Stimulated activated CD4-positive, alpha-beta T cell treated with anti-CD3 and anti-CD28 coated beads, Interleukin-4, amount 100 ng/mL, for 24 hours (primary cell): ENCODE measurements at regions not wholly inside any gene's neighbourhood (a gene's known extent, or its start where the extent isn't known, plus 50 kb on each side); places are given as distances from the start of the nearest gene placed in this dataset.
"Not testable (repeated sequence)": the region's sequence is repeated elsewhere in the genome, so short reads cannot be mapped to it uniquely, and the experiment has no call there.

ENCODE experiments used
- DNase-seq: peaks from one replicate; pipeline ENCODE4 v3.0.0-alpha.2; 2020

- no peak for DNase-seq
Measured at GRCh38 chr9:102355982-102356381, 617.5 kb upstream of the GRIN3A start.

GRCh38 chr9:102354041-102354440, 615.6 kb upstream of the GRIN3A start:
- no peak for DNase-seq

GRCh38 chr9:102337471-102337870, 599.0 kb upstream of the GRIN3A start:
- DNase-seq = not testable (repeated sequence)

DNA sequence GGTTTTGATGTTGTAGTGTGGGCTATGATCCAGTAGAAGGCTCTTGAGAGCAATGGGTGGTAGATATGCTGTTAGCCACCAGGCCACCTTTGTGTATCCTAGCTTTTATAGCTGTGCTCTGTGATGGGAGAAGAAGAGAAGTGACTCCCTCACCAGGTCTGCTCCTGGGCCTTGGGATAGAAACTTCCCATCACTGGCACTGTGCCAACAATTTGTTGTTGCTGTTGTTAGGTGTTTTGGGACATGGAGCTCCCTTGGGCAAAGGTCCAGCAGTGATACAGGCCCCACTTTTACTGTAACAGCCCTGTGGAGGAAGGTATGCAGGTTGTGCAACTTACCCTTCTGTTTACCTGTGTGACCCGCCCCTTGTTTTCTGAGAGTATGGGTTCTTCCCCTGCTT, 570.9 kb upstream of the GRIN3A start:
- no peak for DNase-seq

- no peak for DNase-seq
Measured at GRCh38 chr9:102295188-102295587, 556.7 kb upstream of the GRIN3A start.

GRCh38 chr9:102273952-102274351, 535.5 kb upstream of the GRIN3A start:
- DNase-seq = no peak

GRCh38 chr9:102253099-102253498, 514.7 kb upstream of the GRIN3A start:
- no peak for DNase-seq

DNA sequence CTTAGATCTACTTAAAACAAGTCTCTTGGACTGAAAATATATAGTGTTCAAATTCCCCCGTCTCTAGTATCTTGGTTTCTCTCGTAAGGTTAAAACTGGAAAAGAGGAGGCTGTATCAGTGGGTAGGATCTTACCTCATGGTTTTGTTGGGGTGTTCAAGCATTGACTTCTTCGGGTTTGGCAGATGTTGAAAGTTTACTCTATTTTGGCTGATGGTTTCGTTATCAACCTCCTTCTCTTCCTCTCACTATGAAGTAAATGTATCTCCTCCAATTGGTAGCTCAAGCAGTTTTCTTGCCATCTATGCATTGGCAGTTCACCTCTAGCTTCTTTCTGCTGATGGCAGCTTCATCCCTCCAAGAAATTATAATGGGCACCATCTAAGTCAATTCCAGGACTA, 506.5 kb upstream of the GRIN3A start:
- no peak for DNase-seq

GRCh38 chr9:102237520-102237919, 499.1 kb upstream of the GRIN3A start:
- no peak for DNase-seq

DNA sequence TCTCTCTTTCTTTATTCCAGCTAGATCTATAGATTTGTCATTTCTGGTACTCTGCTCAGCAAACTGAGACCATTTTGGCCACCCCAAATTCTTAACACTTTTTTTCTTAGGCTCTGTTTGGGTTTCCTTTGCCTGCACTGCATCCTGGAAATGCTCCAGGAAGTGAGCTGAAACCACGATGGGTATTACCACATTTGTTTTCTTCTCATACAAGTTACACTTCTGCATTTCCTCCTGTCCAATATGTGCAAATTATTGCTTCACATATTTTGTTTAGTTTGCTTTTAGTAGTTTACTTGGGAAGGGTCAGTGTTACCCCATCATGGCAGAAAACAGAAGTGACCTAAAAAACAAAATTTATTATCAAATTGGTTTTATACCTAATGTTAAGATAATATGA, 498.6 kb upstream of the GRIN3A start:
- no peak for DNase-seq

DNA sequence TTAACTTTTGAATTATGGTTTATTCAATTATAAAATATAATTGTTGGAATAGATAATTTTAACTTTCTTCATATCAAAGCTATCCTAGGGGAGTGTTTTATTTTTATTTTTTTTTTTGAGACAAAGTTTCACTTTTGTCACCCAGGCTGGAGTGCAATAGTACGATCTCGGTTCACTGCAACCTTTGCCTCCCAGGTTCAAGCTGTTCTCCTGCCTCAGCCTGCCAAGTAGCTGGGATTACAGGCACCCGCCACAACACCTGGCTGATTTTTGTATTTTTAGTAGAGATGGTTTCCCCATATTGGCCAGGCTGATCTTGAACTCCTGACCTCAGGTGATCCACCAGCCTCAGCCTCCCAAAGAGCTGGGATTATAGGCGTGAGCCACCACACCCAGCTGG, 489.0 kb upstream of the GRIN3A start:
- DNase-seq = not testable (repeated sequence)

DNA sequence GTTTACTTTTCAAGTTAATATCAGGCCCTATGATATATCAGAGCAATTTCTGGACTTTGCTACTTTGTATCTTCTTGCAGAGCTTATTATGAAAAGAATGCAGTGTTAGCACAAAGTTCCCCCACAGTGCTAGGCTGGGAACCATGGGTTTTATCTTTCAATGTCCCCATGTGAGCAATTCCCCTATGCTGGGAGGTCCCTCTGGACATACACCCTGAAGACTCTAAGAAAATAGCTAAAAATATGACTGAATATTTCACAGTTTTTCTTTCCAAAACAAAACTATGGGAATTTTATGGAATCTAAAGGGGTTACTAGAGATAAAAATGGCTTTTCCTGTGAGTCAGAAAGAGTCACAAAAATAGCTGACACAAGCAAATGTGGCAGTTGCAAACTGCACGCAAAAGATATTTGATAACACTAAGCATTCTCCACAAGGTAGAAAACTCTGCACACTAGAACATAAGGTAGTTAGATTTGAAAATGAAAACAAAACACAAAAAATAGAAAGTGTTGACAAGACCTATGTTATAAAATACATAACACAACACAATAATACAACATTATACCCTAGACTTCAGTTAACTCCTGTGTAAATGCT, 487.5 kb upstream of the GRIN3A start:
- DNase-seq = no peak

DNA sequence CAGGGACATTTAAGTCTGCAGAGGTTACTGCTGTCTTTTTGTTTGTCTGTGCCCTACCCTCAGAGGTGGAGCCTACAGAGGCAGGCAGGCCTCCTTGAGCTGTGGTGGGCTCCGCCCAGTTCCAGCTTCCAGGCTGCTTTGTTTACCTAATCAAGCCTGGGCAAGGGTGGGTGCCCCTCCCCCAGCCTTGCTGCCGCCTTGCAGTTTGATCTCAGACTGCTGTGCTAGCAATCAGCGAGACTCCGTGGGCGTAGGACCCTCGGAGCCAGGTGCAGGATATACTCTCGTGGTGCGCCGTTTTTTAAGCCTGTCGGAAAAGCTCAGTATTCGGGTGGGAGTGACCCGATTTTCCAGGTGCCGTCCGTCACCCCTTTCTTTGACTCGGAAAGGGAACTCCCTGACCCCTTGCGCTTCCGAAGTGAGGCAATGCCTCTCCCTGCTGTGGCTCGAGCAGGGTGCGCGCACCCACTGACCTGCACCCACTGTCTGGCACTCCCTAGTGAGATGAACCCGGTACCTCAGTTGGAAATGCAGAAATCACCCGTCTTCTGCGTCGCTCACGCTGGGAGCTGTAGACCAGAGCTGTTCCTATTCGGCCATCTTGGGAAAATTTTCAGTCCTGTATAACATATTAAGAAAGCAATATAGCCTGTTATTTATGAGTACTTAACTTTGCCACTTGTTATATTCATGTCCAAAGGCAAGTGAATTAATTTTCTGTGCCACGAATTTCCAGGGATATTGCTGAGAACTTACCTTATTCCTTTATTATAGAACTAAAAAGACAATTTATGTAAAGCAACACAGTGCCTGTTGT, 485.1 kb upstream of the GRIN3A start:
- DNase-seq = not testable (repeated sequence)

DNA sequence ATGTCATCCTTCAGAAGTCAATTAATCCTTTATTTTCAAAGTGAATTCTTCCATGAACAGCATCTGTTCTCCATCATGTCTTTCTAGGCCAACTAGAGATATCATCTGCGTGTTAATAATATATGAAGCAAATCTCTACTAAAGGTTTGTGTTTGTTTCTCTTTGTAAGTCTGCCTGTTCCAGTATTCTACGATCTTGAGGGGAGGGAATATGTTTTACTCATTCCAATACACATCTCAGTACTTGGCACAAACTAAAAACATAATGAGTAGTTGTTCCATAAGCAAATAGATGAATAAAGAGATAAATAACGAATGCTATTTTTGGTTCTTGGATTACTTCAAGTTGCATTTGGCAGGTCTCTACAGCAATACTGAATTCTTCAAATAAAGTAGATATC, 470.7 kb upstream of the GRIN3A start:
- DNase-seq = no peak

DNA sequence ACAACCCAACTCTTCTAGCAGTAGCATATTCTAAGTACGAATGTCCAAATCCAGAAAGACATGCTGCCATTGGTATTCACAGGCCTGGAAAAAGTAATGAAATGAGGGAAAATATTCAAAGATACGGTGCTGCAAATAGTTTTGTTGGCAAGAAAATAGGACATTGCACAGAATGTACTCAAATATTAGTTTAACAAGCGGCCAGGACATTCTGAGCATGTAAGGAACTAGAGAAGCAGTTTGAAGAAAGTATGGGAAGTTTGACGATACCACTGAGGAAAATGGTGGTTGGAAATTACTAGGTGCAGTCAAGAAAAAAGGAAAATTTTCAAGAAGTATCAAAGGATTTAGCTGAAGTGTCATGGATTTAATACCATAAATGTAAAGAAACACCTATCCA, 468.0 kb upstream of the GRIN3A start:
- no peak for DNase-seq

GRCh38 chr9:102205251-102205650, 466.8 kb upstream of the GRIN3A start:
- DNase-seq = no peak

GRCh38 chr9:102202126-102202525, 463.7 kb upstream of the GRIN3A start:
- DNase-seq = no peak

- DNase-seq = no peak
Measured at GRCh38 chr9:102185962-102186361, 447.5 kb upstream of the GRIN3A start.

DNA sequence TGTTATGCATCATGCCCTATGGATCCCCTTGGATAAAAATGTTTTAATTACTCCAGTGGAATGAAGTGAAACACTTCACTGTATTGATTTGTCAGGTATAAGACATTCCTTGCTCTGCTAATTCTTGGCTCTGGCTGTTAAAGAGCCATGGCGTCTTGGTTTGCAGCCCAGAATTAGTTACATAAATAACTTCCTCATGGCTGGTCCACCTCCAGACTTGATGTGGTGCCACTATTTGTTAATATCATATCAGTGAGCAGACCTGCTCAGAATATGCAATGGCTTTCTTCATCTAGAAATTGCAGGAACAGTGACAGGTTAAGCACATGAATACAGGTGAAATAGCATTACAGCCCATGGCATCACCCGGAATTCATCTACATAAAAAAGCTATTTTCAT, 446.9 kb upstream of the GRIN3A start:
- no peak for DNase-seq

- no peak for DNase-seq
Measured at GRCh38 chr9:102178811-102179210, 440.4 kb upstream of the GRIN3A start.

- DNase-seq = not testable (repeated sequence)
Measured at GRCh38 chr9:102174202-102174601, 435.8 kb upstream of the GRIN3A start.

DNA sequence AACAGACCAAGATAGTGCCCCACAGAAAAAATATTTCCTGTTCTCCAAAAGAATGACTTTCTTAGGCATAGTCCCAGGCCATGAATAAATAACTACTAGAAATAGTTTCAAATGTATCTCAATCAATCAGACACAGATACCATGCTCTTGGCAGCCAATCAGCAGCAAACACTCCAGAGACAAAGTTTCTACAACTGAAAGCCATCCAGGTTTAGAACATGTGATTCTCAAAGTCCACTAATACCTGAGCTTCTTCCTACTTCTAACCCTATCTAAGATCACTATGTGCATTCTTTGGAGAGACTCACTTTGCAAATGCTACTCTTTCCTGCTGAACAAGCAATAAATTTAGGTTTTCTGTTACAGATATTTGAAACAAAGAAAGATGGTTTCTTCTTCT, 425.8 kb upstream of the GRIN3A start:
- no peak for DNase-seq

- not testable (repeated sequence) for DNase-seq
Measured at GRCh38 chr9:102153081-102153480, 414.6 kb upstream of the GRIN3A start.

DNA sequence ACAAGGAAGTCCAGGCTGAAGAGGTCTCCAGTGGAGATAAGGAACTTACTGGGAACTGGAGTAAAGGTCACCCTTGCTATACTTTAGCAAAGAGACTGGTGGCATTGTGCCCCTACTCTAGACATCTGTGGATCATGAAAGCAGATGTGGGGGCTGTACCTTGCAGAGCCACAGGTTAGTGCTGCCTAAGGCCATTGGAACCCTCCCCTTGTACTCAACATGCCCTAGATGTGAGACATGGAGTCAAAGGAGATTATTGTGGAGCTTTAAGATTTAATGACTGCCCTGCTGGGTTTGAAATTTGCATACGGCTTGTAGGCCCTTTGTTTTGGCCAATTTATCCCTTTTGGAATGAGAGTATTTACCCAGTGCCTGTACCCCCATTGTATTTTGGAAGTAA, 397.3 kb upstream of the GRIN3A start:
- no peak for DNase-seq

DNA sequence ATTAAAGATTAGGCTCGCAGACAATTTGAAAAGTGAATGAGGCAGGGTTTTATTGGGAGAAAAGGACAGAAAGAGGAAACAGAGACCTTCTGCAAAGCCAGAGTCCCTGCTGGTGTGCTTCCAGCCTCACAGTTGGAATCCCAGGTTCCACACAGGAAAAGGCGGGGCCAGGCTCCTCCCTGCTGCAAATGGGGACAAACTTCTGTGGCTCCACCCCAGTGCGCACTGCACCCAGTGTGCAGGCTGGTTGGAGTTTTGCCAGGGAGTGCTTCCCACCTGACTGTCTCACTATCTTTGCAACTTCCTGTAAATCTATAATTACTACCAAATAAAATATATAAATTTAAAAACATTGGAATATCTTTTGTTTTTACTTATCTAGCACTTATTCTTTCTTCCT, 386.0 kb upstream of the GRIN3A start:
- DNase-seq = no peak
